ENCODE measurements at regions not wholly inside any gene's neighbourhood (a gene's known extent, or its start where the extent isn't known, plus 50 kb on each side); places are given as distances from the start of the nearest gene placed in this dataset.
A peak's percentile ranks its signal among the peaks of the same experiment; 100 is the strongest.

DNA sequence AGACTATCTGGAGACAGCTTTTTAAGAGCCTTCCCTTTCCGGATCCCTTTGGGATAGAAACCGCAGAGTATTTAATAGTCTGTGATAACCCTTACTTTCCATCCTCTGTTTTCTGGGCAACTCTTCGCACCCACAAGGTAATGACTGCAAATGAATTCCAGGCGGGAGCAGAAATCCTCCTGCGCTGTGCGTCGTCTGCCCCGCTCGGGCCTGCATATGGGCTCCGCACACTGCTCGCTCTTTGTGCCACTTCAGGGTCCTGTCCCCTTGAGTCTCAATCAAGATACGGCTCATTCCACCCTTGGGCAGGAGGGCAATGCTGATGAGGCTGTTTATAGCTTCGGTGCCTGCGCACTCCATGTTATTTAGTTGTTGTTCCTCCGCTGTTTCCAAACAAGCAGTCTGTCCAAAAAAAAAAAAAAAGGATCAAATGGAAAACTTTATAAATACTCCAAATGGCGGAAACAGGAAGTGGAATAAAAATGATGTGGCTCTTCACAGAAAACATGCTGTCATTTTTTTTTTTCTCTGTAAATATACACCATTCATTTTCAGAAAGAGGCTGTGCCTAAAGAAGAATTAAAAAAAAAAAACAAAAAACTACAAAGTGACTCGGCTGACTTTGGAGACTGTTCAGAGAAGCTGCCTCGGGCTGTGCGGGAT, 169.6 kb upstream of the GMDS start:
- no peak for ATAC-seq

DNA sequence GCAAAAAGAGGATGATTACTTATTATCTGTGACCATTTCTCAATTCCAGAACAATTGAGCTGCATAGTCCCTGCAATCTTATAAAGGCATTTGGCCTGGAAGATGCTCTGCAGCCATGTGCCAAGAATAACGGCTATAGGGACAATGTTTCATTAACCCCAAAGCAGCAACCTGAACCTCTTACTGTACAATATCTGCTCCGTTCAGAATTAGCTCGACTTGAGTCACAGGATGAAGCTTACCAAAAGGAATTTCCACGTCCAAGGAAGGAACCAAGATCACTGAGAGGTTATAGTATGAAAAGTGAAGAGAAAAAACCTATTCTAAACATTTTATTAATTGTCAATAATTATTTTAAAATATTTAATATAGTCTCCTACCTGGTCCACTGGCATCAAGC, 167.3 kb upstream of the GMDS start:
- ATAC-seq: no peak

DNA sequence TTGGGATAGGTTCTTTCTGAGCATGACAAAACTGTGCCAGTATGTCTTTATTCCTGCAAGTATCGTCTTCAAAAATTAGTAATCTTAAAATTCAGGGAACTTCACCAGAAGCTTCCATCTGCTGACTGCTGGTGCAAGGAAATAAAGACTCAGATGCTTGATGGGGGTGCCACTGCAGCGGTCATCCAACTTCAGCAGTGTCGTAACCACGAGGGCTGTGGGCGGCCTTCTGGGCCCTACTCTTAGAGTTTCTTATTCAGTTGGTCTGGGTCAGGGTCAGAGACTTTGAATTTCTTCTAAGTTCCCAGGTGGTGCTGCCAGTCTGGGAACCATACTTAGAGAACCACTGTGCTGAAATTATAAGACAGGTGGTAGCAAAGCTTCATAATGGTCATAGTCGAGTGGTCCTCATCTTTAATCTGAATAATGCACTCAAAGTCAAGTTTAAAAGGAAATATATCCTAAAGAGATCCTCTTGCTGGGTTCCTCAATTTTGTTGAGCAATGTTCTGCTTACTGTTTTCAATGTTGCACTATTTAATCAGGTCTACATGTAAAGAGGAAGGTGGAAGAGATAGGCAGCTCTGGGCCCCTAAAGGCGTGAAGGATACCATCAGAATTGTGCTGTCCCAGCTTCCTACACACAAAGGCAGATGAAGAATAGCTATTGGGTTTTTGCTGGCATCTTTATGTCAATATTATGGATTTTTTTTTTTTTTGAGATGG, 165.4 kb upstream of the GMDS start:
- ATAC-seq: no peak

DNA sequence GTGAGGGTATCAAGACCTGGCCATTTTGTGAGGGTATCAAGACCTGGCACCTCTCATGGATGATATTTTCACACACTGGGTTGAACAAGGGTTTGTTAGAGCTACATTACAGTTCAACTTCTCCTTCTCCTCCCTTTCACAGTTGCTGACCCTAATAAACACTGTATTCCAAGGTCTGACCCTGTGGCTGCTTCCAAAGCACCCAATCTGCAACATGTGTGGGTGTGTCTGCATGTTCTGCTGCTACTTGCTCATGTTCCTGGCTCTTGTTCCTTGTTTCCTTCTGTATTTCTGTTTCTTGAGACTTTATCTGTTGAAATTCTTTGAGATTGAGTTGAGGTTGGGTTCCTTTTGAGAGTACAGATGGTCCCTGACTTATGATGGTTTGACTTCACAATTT, 162.1 kb upstream of the GMDS start:
- ATAC-seq: no peak

DNA sequence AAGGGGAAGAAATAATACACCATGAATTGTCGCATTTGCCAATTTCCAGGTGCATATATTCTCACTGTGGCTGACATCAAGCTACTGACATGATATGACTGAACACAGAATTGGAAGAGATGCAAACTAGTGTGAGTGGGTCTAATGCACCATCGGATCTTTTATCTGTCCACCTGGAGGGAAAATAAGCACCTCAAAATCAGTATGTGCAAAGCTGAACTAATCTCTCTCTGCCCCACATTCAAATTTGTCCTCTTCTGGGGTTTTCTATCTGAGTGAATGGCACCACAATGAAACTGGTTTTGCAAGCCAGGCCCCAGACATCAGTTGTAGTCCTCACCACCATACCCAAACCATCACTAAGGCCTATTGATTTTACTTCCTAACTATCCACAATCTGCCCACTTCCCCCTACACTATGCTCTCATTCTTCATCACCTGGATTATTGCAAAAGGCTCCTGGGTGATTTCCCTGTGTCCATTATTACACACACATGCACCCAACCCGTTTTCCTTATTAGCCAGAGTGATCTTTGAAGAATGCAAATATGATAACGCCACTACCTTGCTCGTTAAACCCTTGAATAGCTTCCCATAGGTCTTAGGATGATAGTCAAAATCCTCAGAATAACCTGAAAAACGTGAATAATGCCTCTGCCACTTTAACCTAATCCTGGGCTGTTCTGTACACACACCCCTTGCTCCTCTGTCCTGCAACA, 159.0 kb upstream of the GMDS start:
- no peak for ATAC-seq

DNA sequence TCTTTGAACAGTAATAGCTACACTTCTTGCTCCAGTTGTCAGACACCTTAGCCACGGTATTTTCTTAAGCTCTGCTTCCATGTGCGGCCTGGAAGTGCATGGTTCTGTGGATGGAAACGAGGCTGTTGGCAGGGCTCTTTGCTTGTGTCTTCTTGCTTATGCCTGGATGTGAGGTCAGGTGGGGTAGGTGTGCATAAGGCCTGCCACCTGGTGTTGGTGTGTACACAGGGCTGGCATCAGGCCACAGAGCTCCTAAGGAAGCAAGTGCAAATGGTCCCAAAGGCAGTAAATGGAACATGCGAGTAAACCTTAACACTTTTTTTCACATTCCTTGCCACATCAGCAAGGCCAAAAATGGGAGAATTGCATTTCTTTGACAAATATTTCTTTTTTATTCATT, 158.1 kb upstream of the GMDS start:
- no peak for ATAC-seq

DNA sequence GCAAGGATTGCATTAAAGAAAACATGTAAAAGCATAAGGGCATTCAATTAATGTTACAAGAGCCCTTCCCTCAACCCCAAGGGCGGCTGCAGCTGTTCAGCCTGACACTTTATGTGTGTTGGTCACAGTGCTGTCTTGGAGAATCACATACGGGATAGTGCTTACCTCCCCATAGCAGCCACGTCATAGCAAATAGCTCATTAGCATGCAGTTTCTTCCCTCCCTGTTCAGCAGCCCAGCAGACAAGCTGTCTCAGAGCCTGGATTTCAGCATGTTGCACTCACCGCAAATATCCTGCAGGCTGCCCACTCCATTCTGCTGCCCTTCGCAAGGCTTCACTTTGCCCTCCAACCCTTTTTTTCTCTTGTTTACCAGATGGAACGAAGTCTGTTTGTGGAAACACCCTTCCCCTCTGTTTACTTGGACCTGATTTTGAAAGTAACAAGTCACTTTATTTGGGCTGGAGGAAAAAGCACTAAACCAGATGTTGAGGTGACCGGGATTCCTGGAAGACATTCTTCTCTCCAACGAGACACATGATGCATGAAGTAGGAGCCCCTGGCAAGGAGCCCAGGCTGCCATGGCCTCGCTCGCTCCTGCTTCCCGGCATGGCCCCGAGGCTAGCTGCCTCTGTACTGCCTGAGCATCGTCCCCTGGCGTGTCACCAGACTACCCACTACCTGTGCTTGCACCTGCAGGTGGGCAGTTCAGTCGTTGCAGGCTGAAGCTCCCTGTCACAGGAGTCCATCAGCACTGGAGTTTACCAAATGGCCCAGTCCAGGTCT, 151.6 kb upstream of the GMDS start:
- ATAC-seq: no peak

DNA sequence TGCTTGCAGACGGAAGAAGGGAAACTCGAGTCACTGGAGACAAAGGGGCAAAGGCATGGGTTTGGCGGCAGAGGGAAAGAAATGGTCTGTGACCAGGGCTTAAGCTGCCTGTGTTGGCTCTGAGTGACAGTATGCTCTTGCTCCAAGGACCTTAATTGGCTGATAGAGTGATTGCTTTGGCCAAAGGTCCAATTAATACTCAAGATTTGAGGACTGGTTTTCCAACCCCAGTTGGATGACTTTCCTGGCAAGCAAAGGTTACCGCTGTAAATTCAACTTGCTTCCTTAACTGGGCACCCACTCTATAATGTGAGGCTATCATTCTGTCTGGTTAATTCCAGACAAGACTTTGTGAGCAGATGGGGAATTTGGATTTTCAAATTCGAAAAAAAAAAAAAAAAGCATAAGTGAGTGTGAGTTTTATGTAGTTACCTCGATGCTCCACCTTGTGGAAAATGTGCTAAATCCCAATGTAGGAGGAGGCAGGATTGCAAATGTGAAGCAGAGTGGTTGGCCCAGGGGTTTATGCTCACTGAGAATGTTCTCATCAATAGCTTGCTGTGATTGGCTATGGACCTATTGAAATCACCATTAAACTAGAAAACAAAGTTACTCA, 150.7 kb upstream of the GMDS start:
- no peak for ATAC-seq

DNA sequence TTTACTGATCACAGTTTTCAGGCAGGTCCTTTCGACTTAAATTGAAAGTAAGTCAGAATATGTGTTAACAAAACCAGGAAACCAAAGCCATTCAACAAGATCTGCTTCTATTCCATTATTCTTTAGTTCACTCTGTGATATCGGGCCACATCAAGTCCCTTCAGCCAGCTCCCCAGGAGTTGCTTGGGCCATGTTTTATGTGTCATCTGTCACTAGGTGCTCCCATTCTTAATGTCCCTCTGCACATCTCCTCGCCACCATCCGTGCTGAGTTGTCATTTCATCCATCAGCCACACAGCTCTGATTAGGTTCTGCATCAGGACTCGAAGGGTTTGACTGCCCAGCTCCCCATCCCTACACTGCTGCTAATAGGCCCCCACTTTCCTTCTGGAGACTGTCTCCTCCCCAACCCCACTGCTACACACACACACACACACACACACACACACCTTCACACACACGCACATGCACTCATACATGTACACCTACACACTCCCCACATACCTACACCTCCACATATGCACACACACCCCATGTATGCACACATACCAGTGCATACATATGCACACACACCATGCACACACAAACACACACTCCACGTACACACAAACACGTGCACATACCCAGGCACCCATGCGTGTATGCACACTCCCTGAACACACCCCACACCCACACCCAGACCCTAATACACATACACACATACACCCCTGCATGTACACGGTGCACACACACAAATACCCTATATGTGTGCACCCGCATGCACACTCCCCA, 143.3 kb upstream of the GMDS start:
- ATAC-seq: no peak

DNA sequence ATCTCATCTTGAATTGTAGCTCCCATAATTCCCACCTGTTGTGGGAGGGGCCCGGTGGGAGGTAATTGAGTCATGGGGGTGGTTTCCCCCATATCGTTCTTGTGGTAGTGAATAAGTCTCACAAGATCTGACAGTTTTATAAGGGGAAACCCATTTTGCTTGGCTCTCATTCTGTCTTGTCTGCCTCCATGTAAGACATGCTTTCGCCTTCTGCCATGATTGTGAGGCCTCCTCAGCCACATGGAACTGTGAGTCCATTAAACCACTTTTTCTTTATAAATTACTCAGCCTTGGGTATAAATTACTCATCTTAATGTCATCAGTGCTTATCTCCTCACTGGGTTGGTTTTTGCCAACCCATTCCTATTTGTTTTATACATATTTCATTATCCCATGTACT, 142.0 kb upstream of the GMDS start:
- ATAC-seq: peak; percentile 63 to 78

DNA sequence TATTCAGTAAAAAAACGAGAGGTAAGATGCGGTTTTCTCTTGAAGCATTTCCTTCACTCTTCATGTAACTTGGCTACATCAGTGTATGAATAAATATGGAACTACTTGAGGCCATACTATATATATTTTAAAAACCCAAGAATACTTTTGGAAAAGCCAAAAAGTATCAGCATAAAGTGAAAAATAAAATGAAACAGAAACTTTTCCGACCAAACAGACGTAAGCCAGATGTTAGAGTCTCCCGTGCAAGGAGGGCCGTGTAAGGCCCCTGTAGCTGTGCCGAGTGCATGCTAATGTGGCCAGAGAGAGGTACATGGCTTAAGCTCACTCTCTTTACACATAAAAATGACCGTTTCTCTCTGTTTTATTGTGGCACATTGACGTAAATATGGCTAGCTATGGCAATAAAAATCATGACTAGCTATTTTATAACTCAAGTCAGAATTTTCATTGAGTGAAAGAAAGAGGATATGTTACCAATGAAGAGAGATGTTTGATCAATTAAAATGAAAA, 140.1 kb upstream of the GMDS start:
- ATAC-seq: no peak

DNA sequence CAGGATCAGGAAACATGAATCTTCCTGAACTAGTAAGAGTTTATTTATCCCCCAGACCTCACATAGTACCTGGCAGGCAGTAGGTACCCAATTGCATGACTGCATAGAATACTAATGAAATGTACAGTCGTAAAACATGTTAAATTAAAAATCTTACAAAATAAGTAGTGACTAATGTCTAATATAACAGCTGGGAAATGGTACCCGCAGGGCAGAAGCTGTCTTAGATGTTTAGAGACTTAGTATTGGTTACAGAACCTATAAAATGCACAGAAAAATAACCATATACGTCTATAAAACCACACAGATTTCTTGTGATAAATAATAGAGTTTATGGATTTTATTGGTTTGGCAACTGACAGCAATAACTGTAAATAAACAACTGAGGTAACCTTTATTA, 139.1 kb upstream of the GMDS start:
- ATAC-seq: no peak

DNA sequence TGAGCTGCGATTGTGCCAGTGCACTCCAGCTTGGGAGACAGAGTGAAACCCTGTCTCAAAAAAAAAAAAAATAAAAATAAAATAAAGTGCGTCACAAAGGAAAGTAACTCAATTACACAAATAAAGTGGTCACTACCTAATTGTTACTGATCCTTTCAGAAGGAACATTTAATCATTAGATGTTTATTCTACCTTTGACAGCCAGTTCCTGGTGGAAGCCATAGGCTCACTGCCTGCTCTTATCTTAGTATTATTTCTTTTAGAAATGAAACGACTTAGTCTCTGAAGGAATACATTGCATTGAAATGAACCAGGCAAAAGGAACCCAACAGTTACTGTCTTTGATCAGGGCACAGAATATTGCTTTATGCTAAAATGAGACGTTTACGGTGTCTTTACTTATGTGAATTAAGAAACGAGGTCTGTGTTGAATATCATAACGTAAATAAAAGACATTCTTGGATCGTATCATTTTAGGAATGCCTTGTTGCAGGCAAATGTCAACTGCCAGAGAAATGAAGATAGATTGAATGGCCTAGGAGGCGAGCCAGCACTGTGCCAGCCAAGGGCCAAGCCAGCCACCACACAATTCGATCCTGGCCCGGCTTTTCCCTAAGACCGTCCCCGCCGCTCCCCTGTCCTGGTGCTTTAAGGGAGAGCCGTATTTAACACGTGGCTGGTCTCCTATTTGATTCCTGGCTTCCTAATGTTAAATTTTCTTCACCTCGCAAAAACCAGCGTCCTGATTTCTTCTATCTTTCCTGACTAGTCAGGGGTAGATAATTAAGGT, 136.7 kb upstream of the GMDS start:
- no peak for ATAC-seq

DNA sequence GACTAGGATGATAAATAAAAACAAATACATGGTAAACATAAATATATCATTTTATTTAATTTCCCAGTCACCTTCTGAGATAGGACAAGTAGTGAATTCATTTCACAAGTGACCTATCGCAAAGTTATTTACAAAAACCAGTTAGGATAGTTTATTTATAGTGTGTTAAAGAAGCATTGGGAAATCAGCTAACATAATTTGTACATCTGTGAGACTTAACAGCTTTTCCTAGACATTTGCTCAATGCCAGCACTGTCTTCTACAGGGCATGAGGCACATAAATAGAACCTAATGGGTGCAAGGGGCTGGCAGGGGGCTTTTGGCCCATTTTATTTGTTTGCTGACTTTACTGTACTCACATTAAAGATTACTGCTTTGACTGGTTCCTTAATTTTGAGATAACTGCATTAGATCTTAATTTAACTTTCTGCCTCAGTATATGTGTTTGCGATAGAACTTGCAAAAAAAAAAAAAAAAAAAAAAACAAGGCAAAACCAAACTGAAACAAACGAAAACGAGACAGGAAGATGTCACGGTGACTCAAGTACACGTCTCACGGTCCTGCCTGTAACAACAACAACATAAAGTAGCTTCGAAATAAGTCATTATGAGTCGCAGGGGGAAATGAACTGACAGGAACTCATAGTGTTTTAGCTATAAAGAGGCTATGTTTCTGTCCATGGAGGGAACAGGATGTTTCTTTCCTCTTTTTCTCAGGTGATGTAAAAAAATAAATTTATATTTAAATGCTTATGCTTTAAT, 133.7 kb upstream of the GMDS start:
- peak; percentile 92 to 98 for ATAC-seq

DNA sequence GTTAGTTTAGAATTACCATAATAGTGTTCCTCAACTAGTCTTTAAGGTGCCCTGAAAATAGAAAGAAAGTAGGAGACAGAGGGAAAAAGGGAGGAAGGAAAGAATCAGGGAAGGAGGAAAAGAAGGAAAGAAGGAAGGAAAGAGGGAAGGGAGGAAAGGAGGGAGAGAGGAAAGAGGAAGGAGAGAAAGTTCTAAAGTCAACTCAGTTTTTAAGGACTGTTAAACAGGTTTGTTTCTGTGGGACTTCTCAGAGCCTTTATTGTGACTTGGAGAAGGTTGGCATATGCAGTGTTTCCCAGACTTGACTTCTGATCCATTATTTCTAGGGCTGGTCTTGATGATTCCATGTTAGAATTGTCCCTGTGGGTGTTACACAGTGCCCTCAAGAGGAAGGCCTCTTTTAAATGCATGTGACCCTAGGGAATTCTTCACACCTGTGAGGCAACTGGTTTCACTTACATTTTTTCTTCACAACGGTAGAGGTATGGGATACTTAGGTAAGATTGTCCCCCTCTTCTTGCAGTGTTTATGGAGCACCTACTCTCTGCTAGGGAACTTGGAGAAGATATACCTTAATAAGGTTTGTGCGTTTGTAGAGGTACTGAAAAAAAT, 132.7 kb upstream of the GMDS start:
- ATAC-seq: no peak

DNA sequence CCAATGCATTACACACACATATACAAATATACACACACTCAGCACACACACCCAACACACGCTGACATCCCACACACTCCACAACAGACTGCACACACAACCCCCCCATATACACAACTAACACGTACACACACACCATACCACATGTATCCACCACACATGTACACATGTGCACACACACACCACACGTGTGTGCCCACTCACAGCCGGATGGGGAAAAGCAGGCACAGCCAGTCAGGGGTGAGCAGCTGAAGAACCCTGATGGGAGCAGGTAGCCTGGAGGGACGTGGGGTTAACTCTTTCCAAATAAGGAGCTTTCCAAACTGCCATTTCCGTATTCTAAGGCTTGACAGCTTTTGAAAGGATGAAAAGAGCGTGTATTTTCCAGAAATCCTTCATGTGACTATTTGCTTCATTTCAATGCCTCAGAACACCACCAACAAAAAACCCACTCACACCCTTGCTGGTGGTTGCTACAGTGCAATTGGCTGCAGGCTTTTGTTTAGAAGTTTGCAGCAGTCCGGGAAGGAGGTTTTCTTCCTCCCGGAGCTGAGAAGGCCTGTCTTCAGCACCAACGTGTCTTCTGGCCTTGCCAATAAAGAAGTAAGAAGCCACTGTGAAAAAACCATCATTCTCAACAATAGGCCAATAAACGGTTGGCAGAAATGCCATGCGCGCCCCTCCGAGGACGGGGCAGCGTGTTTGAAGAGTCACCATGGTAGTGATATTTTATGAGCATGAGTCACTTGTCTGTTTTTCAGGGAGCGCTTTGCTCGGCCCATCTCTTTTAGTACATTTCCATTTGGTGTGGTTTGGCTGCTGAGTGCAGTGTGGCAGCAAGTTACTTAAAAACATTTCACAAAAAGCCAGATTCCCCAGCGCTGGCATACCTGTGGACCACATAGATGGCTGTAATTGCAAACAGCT, 131.3 kb upstream of the GMDS start:
- no peak for ATAC-seq

DNA sequence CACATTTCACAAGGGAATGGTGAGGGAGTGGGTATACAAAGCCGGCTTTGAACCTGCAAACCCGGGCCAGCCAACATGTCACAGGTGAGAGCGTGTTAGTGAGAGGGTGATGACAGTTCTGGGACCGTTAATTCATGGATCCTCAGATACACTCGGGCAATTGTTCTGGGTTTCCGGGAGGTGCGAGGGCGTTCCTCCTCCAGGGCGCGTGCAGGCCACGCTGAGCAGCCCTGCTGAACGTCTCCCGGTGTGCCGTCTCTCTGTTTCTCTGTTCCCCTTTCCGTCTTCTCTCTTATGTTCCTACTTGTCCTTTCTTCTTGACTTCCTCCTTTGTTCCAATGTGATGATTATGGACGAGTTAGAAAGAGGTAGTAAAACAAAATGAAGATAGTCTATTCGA, 130.0 kb upstream of the GMDS start:
- ATAC-seq: no peak

DNA sequence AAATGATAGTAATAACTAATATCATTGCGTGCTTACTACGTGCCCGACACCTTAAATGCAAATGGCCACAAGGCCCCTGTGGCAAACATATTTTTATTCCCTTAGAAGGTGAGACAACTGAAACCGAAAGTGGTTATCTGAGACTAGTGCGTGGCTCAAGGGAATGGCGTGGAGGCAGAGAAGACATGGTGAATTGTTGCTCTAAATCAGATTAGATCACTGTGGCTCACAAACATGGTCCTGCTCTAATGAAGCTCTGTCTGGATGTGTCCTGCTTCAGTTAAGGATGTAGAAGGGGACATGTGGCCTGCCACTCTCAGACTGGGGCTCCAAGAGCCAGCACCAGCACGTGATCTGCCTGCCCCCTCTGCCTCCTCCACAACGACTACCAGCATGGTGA, 124.2 kb upstream of the GMDS start:
- no peak for ATAC-seq

DNA sequence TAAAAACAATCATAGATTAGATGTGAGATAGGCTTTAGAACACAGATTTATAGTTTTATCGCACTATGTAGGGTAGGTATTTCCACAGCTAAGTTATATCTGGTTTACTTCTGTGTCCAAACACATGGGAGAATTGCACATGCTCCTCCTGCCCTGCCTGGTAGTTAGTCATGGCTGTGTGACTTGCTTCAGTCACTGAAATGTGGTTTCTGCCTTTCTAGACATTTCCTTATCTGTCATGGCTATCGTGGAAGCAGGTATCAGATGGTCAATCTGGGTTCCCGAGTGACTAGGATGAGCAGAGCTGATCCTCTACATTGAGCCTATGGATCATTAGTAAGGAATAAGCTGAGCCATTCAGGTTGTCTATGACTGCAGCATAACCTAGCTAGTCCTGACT, 117.8 kb upstream of the GMDS start:
- ATAC-seq: no peak

Data from activated CD4-positive, CD25-positive, alpha-beta regulatory T cell treated with anti-CD3 and anti-CD28 coated beads, Interleukin-2, amount 50 U/mL, for 24 hours (primary cell).